Activated CD8-positive, alpha-beta memory T cell treated with anti-CD3 and anti-CD28 coated beads, Interleukin-2, amount 10 ng/mL, durations not matched to agents 7 days and 5 days (primary cell): ENCODE measurements at regions not wholly inside any gene's neighbourhood (a gene's known extent, or its start where the extent isn't known, plus 50 kb on each side); places are given as distances from the start of the nearest gene placed in this dataset.
"Not testable (repeated sequence)": the region's sequence is repeated elsewhere in the genome, so short reads cannot be mapped to it uniquely, and the experiment has no call there.

Source experiments
- ATAC-seq: fragments of 150-1000 bp; cut with Tn5 transposase; one replicate; pipeline ENCODE4 v1.10.0; 2021; ENCODE audit warnings: moderate library complexity
- CTCF ChIA-PET: fragments of 350-600 bp; sonication (Branson Sonifier 250); formaldehyde crosslinking; loops from one replicate; lab custom pipeline; 2021; ENCODE audit warnings: antibody characterized with exemption; lab: Charles Lee
- DNase-seq: peaks from one replicate; pipeline ENCODE4 v3.0.0-alpha.2; 2020
- H3K27ac Mint-ChIP-seq: one replicate; pipeline ENCODE4 v1.8.0; 2021; ENCODE audit warnings: mild to moderate bottlenecking, mixed read lengths
- H3K27me3 Mint-ChIP-seq: one replicate; pipeline ENCODE4 v1.8.0; 2021; ENCODE audit warnings: mixed read lengths
- H3K36me3 Mint-ChIP-seq: one replicate; pipeline ENCODE4 v1.8.0; 2021; ENCODE audit warnings: mild to moderate bottlenecking, mixed read lengths
- H3K4me1 Mint-ChIP-seq: one replicate; pipeline ENCODE4 v1.8.0; 2021; ENCODE audit warnings: mixed read lengths
- H3K4me3 Mint-ChIP-seq: one replicate; pipeline ENCODE4 v1.8.0; 2021; ENCODE audit warnings: mild to moderate bottlenecking, moderate library complexity, mixed read lengths
- H3K9me3 Mint-ChIP-seq: one replicate; pipeline ENCODE4 v1.8.0; 2022; ENCODE audit warnings: low read depth, mixed read lengths

DNA sequence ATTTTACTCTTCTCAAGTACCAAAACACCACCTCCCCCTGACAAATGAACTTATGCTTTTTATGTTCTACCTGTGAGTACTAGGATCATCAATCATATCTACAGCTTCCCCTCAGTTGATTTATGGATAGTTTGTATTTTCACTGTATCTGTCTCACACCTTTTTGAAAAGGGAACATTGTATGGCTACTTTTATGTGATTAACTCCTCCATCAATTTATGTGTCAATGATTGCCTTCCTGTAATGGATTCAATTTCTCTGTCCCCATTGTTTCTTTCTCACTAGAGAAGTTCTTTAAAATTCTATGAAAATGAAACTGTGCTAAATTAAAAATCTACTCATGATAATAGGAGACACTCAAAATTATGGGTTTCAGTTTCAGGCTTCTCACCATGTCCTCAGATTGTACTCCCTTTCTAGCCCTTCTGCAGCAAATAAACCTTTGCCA lies 935.0 kb downstream of the TRIB2 start:
- Mint-ChIP-seq H3K4me1 (no peaks in the 10 kb centered on the region), H3K9me3 (peaks cover 2% of the 10 kb centered on the region), H3K27ac (no peak overlapping the region), H3K4me3 (no peak overlapping the region), H3K27me3 (no peaks in the 10 kb centered on the region), H3K36me3 (no peaks in the 10 kb centered on the region)
- CTCF ChIA-PET = no interaction called here
- DNase-seq (no peak), ATAC-seq (no peak)

DNA sequence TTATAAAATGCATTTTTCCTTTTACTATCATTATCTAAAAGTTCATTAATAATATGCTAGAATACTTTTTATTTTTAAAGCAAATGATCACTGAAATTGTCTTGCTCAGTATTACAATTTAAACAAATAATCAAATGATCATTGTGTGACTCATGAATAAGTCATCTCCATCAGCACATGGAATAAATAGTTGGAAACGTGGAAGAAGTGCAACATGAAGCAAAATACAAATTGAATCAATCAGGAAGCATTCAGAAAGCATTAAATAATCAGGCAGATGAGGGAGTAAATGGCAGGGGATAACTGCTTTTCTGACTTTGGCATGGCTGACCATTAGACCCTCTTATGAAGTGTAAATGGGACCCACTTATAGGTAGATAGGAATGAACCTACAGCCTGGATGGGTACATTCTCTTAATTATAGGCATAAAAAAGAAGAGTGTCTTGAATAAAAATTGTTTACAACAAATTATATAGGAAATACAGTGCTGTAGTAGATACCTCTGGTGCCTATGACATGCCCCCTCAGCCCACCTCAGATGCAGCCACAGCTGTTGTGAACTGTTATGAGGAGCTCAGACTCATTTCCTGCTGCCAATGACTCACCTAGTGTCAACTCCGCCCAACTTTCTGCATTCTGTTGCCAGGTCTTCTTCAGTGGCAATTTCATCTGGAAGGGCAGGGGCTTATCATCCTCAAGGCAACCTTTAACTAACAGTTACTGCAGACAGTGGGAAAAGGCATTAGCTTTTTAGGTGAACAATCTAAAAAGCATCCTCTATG lies 936.0 kb downstream of the TRIB2 start:
- CTCF ChIA-PET = no interaction called here
- ATAC-seq (no peak), DNase-seq (no peak)
- no peaks in the 10 kb centered on the region for H3K4me1 Mint-ChIP-seq
- H3K27ac Mint-ChIP-seq = no peak overlapping the region
- no peaks in the 10 kb centered on the region for H3K36me3 Mint-ChIP-seq
- no peak overlapping the region for H3K4me3 Mint-ChIP-seq
- H3K9me3 Mint-ChIP-seq = peaks cover 2% of the 10 kb centered on the region
- no peaks in the 10 kb centered on the region for H3K27me3 Mint-ChIP-seq

DNA sequence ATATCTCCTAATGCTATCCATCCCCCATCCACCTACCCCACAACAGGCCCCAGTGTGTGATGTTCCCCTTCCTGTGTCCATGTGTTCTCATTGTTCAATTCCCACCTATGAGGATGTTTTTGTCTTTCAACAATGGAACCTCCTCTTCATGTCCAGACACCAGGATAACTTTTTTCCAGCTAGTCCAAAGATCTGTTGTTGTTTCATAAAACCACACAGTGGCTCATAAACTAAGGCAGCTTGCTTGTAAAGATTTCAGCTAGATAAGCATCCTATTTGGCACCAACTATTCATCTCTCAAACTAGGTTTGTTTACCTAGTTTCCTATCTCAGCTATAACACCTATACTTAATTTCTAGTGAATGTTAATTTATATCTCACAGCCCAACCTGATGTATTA lies 937.7 kb downstream of the TRIB2 start:
- CTCF ChIA-PET = no interaction called here
- H3K9me3 Mint-ChIP-seq = no peaks in the 10 kb centered on the region
- ATAC-seq (no peak), DNase-seq (no peak)
- H3K36me3 Mint-ChIP-seq = no peaks in the 10 kb centered on the region
- H3K4me1 Mint-ChIP-seq = no peaks in the 10 kb centered on the region
- H3K4me3 Mint-ChIP-seq = no peak overlapping the region
- no peaks in the 10 kb centered on the region for H3K27me3 Mint-ChIP-seq
- H3K27ac Mint-ChIP-seq = no peak overlapping the region

DNA sequence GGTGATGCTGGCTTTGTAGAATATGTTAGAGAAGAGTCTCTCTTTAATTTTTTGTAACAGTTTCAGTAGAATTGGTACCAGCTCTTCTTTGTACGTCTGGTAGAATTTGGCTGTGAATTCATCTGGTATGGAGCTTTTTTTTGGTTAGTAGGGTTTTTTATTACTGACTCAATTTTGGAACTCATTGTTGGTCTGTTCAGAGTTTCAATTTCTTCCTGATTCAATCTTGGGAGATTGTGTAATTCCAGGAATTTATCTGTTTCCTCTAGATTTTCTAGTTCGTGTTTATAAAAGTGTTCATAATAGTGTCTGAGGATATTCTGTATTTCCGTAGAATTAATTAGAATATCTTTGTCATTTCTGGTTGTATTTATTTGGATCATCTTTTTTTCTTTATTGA lies 943.5 kb downstream of the TRIB2 start:
- H3K9me3 Mint-ChIP-seq = peaks cover 2% of the 10 kb centered on the region
- no peak overlapping the region for H3K27ac Mint-ChIP-seq
- no peak for ATAC-seq
- H3K4me3 Mint-ChIP-seq = no peak overlapping the region
- no peaks in the 10 kb centered on the region for H3K4me1 Mint-ChIP-seq
- CTCF ChIA-PET = interaction anchor here (1.1 kb wide), 1 partner anchor 10 kb away, joined by 4 read pairs; no protein-coding TSS in a partner anchor
- DNase-seq = no peak
- H3K27me3 Mint-ChIP-seq = no peaks in the 10 kb centered on the region
- no peaks in the 10 kb centered on the region for H3K36me3 Mint-ChIP-seq

DNA sequence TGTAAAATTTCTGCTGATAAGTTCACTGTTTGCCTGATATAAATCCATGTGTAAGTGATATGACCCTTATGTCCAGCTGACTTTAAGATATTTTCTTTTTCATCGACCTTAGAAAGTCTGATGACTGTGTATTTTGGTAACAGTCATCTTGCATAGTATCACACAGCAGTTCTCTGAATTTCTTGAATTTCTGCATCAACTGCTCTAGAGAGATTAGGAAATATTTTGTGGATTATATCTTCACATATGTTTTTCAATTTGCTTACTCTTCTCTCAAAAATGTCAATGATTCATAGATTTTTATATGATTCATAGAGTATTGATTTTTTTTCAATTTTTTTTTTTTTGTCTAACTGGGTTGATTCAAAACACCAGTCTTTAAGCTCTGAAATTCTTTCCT lies 945.3 kb downstream of the TRIB2 start:
- Mint-ChIP-seq H3K4me3 (no peak overlapping the region), H3K9me3 (peaks cover 2% of the 10 kb centered on the region), H3K36me3 (no peaks in the 10 kb centered on the region), H3K4me1 (no peaks in the 10 kb centered on the region), H3K27me3 (no peaks in the 10 kb centered on the region), H3K27ac (no peak overlapping the region)
- DNase-seq = no peak
- no peak for ATAC-seq
- CTCF ChIA-PET = no interaction called here

DNA sequence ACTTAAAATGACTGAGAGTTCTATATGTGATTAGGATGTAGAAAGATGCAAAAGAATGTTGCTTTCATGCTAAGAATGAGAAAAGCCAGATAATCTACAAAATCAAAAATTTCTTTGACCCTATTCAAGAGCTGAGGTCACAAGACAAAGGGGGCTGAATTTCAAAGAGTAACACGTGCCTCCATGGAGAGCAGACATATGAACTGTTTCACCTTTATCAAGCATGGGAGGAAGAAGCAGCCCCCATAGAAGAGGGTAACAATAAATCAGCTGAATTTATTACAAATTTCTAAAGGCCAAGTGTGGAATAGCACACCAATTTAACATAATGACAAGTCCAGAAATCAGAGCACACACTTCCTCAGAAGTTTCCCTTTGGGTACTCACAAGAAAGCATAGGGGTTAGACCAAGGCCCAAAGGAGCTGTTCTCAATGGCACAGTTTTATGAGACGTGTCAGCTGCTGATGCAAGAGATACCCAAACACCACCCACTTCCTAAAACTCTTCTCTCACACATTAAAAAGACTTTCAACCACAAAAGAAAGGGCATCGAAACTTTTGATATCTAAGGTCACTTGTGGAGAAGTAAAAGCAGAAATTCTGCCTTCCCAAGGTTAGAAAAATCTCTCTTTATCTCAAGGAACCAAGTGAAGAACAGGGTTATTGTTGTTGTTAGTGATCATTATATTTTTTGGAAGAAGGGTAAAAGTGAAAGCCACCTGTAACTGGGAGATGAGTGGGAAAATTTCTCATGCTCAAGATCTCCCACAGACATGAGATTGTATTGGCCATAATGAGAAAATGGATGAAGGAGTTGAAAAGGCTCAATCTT lies 950.1 kb downstream of the TRIB2 start:
- Mint-ChIP-seq H3K27me3 (no peaks in the 10 kb centered on the region), H3K9me3 (peaks cover 5% of the 10 kb centered on the region), H3K4me1 (no peaks in the 10 kb centered on the region), H3K36me3 (no peaks in the 10 kb centered on the region), H3K4me3 (no peak overlapping the region), H3K27ac (no peak overlapping the region)
- CTCF ChIA-PET = no interaction called here
- DNase-seq (no peak), ATAC-seq (no peak)

DNA sequence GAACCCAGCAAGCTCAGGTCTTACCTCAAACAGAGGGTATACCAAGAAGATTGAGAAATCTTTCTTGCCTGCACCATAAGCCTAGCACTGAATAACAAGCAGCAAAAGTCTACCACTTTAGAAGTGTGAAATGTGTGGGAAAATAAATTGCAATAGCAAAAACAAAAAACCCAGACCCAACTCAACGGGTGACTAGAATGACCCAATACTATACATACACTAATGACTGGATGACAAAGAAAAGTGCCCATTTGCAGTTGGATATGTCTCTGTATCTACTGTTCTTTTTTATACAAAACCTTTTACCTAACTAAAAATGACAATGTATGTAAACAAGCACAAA lies 950.6 kb downstream of the TRIB2 start:
- H3K9me3 Mint-ChIP-seq = peaks cover 8% of the 10 kb centered on the region
- no peak overlapping the region for H3K27ac Mint-ChIP-seq
- H3K4me3 Mint-ChIP-seq = no peak overlapping the region
- CTCF ChIA-PET = no interaction called here
- no peaks in the 10 kb centered on the region for H3K4me1 Mint-ChIP-seq
- no peaks in the 10 kb centered on the region for H3K27me3 Mint-ChIP-seq
- ATAC-seq = no peak
- no peaks in the 10 kb centered on the region for H3K36me3 Mint-ChIP-seq
- DNase-seq = no peak

DNA sequence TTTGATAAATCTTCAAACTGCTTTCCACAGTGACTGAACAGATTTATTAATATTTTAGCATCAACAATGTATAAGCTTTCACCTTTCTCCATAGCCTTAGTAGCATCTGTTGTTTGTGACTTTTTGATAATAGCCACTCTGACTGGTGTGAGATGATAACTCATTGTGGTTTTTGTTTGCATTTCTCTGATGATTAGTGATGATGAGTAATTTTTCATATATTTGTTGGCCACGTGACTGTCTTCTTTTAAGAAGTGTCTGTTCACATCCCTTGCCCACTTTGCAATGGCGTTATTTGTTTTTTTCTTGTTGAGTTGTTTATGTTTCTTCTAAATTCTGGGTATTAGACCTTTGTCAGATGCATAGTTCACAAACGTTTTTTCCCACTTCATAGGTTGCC lies 952.9 kb downstream of the TRIB2 start:
- ATAC-seq = no peak
- H3K27ac Mint-ChIP-seq = no peak overlapping the region
- H3K4me3 Mint-ChIP-seq = no peak overlapping the region
- H3K9me3 Mint-ChIP-seq = peaks cover 9% of the 10 kb centered on the region
- H3K27me3 Mint-ChIP-seq = no peaks in the 10 kb centered on the region
- no peaks in the 10 kb centered on the region for H3K4me1 Mint-ChIP-seq
- no peaks in the 10 kb centered on the region for H3K36me3 Mint-ChIP-seq
- DNase-seq = no peak
- CTCF ChIA-PET = no interaction called here

DNA sequence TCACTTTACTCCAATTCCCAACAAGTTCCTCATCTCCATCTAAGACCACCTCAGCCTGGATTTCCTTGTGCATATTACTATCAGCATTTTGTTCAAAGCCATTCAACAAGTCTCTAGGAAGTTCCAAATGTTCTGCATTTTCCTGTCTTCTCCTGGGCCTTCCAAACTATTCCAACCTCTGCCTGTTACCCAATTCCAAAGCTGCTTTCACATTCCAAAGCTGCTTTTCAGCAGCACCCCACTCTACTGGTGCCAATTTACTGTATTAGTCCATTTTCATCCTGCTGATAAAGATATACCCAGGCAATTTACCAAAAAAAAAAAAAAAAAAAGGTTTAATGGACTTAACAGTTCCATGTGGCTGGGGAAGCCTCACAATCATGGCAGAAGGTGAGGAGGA lies 957.1 kb downstream of the TRIB2 start:
- H3K4me3 Mint-ChIP-seq, H3K27me3 Mint-ChIP-seq, DNase-seq, CTCF ChIA-PET, ATAC-seq, H3K36me3 Mint-ChIP-seq, H3K4me1 Mint-ChIP-seq, H3K27ac Mint-ChIP-seq: not testable (repeated sequence)
- peaks cover 11% of the 10 kb centered on the region for H3K9me3 Mint-ChIP-seq

DNA sequence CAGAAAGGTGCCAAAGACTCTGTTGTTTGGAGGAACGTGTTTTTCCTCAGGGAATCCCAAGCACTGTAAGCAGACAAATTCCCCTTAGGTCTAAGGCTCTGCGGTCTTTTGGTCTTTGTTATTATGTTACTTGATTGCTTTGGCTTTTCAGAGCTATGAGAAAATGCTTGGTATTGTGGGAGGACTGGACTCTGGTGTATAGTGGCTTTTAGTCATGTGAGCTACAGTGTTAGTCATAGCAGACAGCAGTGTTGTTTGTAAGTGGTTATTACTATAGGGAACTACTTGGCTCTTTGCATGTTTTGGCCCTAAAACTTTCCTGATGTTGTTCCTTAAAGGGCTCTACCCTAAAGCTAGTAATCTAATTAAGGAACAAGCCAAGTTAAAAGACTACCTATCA lies 956.2 kb upstream of the LRATD1 start:
- Mint-ChIP-seq H3K27me3 (no peaks in the 10 kb centered on the region), H3K27ac (no peak overlapping the region), H3K9me3 (peaks cover 8% of the 10 kb centered on the region), H3K4me3 (no peak overlapping the region), H3K4me1 (no peaks in the 10 kb centered on the region), H3K36me3 (no peaks in the 10 kb centered on the region)
- ATAC-seq = no peak
- CTCF ChIA-PET = no interaction called here
- DNase-seq = no peak

DNA sequence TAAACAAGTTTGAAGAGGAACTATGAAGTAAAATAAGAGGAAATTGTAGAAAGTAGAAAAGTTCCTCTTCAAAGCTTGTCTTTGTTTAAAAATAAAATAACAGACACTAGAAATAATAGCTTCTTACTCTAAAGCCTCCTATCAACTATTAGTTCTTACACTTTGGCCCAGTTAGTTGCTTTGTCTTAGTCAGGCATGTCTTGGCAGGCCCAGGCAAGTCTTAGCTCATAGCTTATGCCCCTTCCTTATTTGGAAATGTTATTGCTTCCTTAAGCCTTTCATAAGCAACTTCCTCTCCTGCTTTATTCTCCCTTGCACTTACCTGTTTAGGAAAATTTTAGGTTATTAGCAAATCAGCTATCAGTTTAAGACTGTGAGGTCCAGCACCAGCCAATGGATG lies 950.6 kb upstream of the LRATD1 start:
- H3K27ac Mint-ChIP-seq = no peak overlapping the region
- H3K36me3 Mint-ChIP-seq = no peaks in the 10 kb centered on the region
- DNase-seq (no peak), ATAC-seq (no peak)
- no peak overlapping the region for H3K4me3 Mint-ChIP-seq
- peaks cover 5% of the 10 kb centered on the region for H3K9me3 Mint-ChIP-seq
- no peaks in the 10 kb centered on the region for H3K27me3 Mint-ChIP-seq
- CTCF ChIA-PET = no interaction called here
- H3K4me1 Mint-ChIP-seq = no peaks in the 10 kb centered on the region

DNA sequence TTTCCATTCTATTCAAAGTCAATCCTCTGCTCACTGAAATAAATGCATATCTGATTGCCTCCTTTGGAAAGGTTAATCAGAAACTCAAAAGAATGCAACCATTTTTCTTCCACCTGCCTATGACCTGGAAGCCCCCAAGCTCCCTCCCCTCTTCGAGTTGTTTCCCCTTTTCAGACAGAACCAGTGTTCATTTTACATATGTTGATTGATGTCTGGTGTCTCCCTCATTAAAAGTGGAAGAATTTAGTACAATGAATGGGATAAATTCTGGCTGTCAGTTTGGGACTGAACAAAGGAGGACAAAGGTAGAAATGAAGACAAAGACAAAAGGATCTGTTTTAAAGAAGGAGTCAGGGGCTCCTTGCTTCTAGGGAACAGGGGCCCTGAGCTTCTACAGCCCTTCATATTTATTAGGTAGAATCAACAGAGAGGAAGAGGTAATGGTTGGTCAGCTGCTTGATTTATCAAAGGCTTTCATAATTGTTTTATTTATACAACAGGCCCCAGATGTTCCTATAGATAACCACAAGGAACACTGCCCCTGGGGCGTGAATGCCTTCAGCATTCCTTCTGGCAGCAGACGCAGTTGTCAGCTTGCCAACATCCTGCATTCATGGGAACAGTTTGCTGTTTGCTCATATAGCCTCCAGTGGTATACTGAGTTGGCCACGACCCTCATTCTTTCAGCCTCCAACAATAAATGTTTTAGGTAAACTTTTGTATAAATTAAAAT lies 949.8 kb upstream of the LRATD1 start:
- DNase-seq (no peak), ATAC-seq (no peak)
- H3K27ac Mint-ChIP-seq = no peak overlapping the region
- H3K4me3 Mint-ChIP-seq = no peak overlapping the region
- peaks cover 5% of the 10 kb centered on the region for H3K9me3 Mint-ChIP-seq
- no peaks in the 10 kb centered on the region for H3K27me3 Mint-ChIP-seq
- H3K36me3 Mint-ChIP-seq = no peaks in the 10 kb centered on the region
- CTCF ChIA-PET = no interaction called here
- no peaks in the 10 kb centered on the region for H3K4me1 Mint-ChIP-seq

DNA sequence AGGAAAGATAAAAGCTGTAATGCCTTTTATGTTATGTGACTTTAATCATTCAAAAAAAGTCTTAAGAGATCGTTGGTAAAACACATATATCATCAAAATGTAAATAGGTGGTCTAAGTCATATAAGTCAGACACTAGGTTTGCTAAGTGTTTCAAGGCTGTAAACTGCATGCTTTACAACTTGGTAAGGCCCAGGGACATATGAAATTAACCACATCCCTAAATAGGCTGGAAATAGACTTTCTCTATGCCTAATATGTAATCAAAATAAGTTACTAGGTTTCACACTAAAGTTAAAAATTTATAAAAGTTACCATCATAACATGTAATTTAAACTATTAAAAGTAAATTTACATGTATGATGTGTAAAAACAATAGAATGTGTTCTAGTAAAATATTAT lies 946.3 kb upstream of the LRATD1 start:
- Mint-ChIP-seq H3K36me3 (no peaks in the 10 kb centered on the region), H3K27ac (no peak overlapping the region), H3K27me3 (no peaks in the 10 kb centered on the region), H3K4me1 (no peaks in the 10 kb centered on the region), H3K4me3 (no peak overlapping the region), H3K9me3 (peaks cover 7% of the 10 kb centered on the region)
- DNase-seq = no peak
- no peak for ATAC-seq
- CTCF ChIA-PET = no interaction called here

DNA sequence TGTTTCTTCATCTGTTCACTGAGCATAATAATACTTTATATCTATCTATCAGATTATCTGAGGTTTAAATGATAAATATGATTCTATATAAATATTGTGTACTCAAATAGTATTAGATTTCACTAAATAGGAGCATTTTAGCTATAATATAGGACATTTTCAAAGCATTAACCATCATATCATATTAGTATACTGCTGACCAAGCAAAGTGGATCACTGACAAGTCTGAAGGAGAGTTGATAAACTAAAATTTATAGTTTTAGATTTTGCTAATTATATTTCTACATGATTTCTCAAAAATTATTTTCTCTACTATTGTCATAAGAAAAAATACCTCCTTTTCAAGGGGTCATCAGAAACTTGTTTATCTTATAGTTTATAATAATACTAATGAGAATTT lies 937.8 kb upstream of the LRATD1 start:
- Mint-ChIP-seq H3K9me3 (no peaks in the 10 kb centered on the region), H3K4me3 (no peak overlapping the region), H3K4me1 (no peaks in the 10 kb centered on the region), H3K36me3 (no peaks in the 10 kb centered on the region), H3K27ac (no peak overlapping the region), H3K27me3 (no peaks in the 10 kb centered on the region)
- CTCF ChIA-PET = no interaction called here
- DNase-seq (no peak), ATAC-seq (no peak)
